ENCODE measurements at regions not wholly inside any gene's neighbourhood (a gene's known extent, or its start where the extent isn't known, plus 50 kb on each side); places are given as distances from the start of the nearest gene placed in this dataset.

DNA sequence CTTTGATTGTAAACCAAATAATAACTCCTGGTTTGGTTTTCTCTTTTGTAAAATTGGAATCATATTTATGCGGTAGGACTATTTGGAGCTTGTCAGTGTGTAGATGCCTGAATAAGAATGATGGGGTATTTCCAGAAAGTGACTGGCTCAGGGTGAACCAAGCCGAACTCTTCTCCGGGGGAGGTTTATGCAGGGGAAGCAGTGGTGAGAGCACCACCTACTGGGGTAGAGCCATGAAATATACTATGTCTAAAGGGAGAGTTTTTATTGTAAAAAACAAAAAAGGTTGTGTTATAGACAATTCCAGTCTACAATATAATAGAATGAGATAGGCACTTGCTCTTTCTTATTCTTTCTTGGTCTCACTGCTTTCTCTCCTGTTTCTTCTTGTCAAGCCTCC, 222.9 kb upstream of the SLC16A7 start:
- no peak for TF ChIP-seq EZH2phosphoT487 (IDR thresholded peaks at IDR 0.05; ENCODE audit: borderline replicate concordance, low read depth, low read length)
- TF ChIP-seq, protein P1, sequence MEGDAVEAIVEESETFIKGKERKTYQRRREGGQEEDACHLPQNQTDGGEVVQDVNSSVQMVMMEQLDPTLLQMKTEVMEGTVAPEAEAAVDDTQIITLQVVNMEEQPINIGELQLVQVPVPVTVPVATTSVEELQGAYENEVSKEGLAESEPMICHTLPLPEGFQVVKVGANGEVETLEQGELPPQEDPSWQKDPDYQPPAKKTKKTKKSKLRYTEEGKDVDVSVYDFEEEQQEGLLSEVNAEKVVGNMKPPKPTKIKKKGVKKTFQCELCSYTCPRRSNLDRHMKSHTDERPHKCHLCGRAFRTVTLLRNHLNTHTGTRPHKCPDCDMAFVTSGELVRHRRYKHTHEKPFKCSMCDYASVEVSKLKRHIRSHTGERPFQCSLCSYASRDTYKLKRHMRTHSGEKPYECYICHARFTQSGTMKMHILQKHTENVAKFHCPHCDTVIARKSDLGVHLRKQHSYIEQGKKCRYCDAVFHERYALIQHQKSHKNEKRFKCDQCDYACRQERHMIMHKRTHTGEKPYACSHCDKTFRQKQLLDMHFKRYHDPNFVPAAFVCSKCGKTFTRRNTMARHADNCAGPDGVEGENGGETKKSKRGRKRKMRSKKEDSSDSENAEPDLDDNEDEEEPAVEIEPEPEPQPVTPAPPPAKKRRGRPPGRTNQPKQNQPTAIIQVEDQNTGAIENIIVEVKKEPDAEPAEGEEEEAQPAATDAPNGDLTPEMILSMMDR (conservative IDR thresholded peaks at IDR 0.05; ENCODE audit: low read length): peak; percentile 54
- CTCF ChIA-PET (ENCODE audit: unreplicated experiment): no interaction called here
- no peak overlapping the region for H3K4me3 ChIP-seq (ENCODE audit: low read depth, low read length, poor library complexity, severe bottlenecking)
- no peak overlapping the region for H2AFZ ChIP-seq (ENCODE audit: low read length)
- no peak overlapping the region for H3K4me2 ChIP-seq (ENCODE audit: low read length)
- POLR2A ChIA-PET: interaction anchor here (1.1 kb wide), 1 partner anchor 33 kb away, joined by 3 read pairs; no protein-coding TSS in a partner anchor
- intact Hi-C loops (cut with micrococcal nuclease; ENCODE audit: unreplicated experiment): no loop called here
- H3K27ac ChIP-seq (ENCODE audit: low read depth, low read length, poor library complexity, severe bottlenecking): no peak overlapping the region
- H3K4me1 ChIP-seq (ENCODE audit: insufficient read depth, low read length, poor library complexity, severe bottlenecking): no peaks in the 10 kb centered on the region
- H4K20me1 ChIP-seq (ENCODE audit: insufficient read depth, low read length): no peaks in the 10 kb centered on the region
- no peaks in the 10 kb centered on the region for H3K9me3 ChIP-seq (ENCODE audit: low read length)
- no peaks in the 10 kb centered on the region for H3K36me3 ChIP-seq (ENCODE audit: insufficient read depth, low read length)
- DNase-seq (ENCODE audit: low spot score): no peak
- no peaks in the 10 kb centered on the region for H3K79me2 ChIP-seq (ENCODE audit: insufficient read depth, low read depth, low read length)
- BruUV-seq (replicated peaks): no TSS peak
- no peaks in the 10 kb centered on the region for H3K9me2 ChIP-seq (ENCODE audit: insufficient read depth, low read length)

DNA sequence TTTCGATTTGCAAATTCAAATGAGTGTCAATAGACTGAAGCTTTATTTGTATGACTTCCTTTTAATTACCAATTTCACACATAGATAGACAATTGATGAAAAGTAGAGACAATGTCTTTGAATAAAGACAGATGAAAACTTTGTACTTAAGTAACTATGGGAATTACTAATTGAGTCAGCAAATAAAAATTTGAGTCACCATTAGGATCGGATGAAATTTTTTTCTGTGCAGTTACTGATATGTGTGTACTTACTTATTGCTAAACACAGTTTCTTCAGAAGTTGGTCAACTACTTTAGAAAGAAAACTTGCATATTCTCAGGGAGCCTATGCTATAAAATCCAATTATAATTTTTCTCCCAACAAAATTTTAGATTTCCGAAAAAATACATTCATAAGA, 224.9 kb upstream of the SLC16A7 start:
- no peaks in the 10 kb centered on the region for H3K79me2 ChIP-seq (ENCODE audit: insufficient read depth, low read depth, low read length)
- no TSS peak for BruUV-seq (replicated peaks)
- no peaks in the 10 kb centered on the region for H3K36me3 ChIP-seq (ENCODE audit: insufficient read depth, low read length)
- H3K9me2 ChIP-seq (ENCODE audit: insufficient read depth, low read length): no peaks in the 10 kb centered on the region
- POLR2A ChIA-PET: interaction anchor here (0.6 kb wide), 1 partner anchor 102 kb away, joined by 3 read pairs; no protein-coding TSS in a partner anchor
- TF ChIP-seq, protein P1 (conservative IDR thresholded peaks at IDR 0.05; ENCODE audit: low read length): no peak
- no peak for TF ChIP-seq EZH2phosphoT487 (IDR thresholded peaks at IDR 0.05; ENCODE audit: borderline replicate concordance, low read depth, low read length)
- CTCF ChIA-PET (ENCODE audit: unreplicated experiment): no interaction called here
- no peak overlapping the region for H3K4me3 ChIP-seq (ENCODE audit: low read depth, low read length, poor library complexity, severe bottlenecking)
- no peaks in the 10 kb centered on the region for H3K4me1 ChIP-seq (ENCODE audit: insufficient read depth, low read length, poor library complexity, severe bottlenecking)
- intact Hi-C loops (cut with micrococcal nuclease; ENCODE audit: unreplicated experiment): no loop called here
- H4K20me1 ChIP-seq (ENCODE audit: insufficient read depth, low read length): no peaks in the 10 kb centered on the region
- H3K4me2 ChIP-seq (ENCODE audit: low read length): no peak overlapping the region
- no peaks in the 10 kb centered on the region for H3K9me3 ChIP-seq (ENCODE audit: low read length)
- H2AFZ ChIP-seq (ENCODE audit: low read length): no peak overlapping the region
- H3K27ac ChIP-seq (ENCODE audit: low read depth, low read length, poor library complexity, severe bottlenecking): no peak overlapping the region
- no peak for DNase-seq (ENCODE audit: low spot score)

DNA sequence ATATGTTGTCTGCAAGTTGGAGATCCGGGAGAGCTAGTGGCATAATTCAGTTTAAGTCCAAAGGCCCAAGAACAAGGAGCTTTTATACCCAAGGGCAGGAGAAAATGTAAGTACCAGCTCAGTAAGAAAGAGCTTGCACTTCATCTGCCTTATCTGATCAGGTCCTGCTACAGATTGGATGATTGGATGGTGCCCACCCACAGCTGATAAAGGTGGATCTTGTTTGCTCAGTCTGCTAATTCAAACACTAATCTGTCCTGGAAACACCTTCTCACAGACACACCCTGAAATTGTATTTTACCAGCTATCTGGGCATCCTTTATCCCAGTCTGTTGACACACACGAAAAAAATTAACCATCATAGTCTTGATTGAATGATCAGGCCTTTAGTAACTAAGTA, 230.7 kb upstream of the SLC16A7 start:
- Histone ChIP-seq H3K4me2 (ENCODE audit: low read length) (no peak overlapping the region), H3K79me2 (ENCODE audit: insufficient read depth, low read depth, low read length) (no peaks in the 10 kb centered on the region), H3K9me2 (ENCODE audit: insufficient read depth, low read length) (no peaks in the 10 kb centered on the region), H4K20me1 (ENCODE audit: insufficient read depth, low read length) (no peaks in the 10 kb centered on the region), H3K4me1 (ENCODE audit: insufficient read depth, low read length, poor library complexity, severe bottlenecking) (no peaks in the 10 kb centered on the region), H3K4me3 (ENCODE audit: low read depth, low read length, poor library complexity, severe bottlenecking) (no peak overlapping the region), H3K27ac (ENCODE audit: low read depth, low read length, poor library complexity, severe bottlenecking) (no peak overlapping the region), H2AFZ (ENCODE audit: low read length) (no peak overlapping the region), H3K9me3 (ENCODE audit: low read length) (no peaks in the 10 kb centered on the region), H3K36me3 (ENCODE audit: insufficient read depth, low read length) (no peaks in the 10 kb centered on the region)
- no peak for TF ChIP-seq EZH2phosphoT487 (IDR thresholded peaks at IDR 0.05; ENCODE audit: borderline replicate concordance, low read depth, low read length)
- TF ChIP-seq, protein P1 (conservative IDR thresholded peaks at IDR 0.05; ENCODE audit: low read length): no peak
- DNase-seq (ENCODE audit: low spot score): no peak
- intact Hi-C loops (cut with micrococcal nuclease; ENCODE audit: unreplicated experiment): no loop called here
- no TSS peak for BruUV-seq (replicated peaks)
- ChIA-PET CTCF (ENCODE audit: unreplicated experiment) (no interaction called here), POLR2A (interaction anchor here (1.4 kb wide), 1 partner anchor 11 kb away, joined by 5 read pairs; no protein-coding TSS in a partner anchor)
